HCT116 (cell line): ENCODE measurements at regions not wholly inside any gene's neighbourhood (a gene's known extent, or its start where the extent isn't known, plus 50 kb on each side); places are given as distances from the start of the nearest gene placed in this dataset.

ENCODE experiments used
- ATAC-seq: fragments of 200-7000 bp; cut with Tn5 transposase; 2 replicates; pipeline ENCODE4 v1.9.1; 2020; ENCODE audit warnings: mild to moderate bottlenecking, moderate library complexity
- BruUV-seq: library from RNA; stranded (reverse); fragments of 400-500 nt; replicated peaks from 2 replicates; lab custom pipeline; 2021; lab: Mats Ljungman, UMichigan
- CTCF ChIA-PET: fragments of 300-600 bp; sonication (Branson Sonifier 250); formaldehyde crosslinking; loops from one replicate; lab custom pipeline; 2021; ENCODE audit warnings: antibody characterized with exemption; lab: Charles Lee
- POLR2A ChIA-PET: fragments of 300-600, 350-600 bp; sonication (Branson Sonifier 250); formaldehyde crosslinking; loops from one replicate; lab custom pipeline; 2021; ENCODE audit warnings: antibody characterized with exemption; lab: Charles Lee
- RAD21 ChIA-PET, 2 experiments: fragments of 300-600 bp; sonication (Branson Sonifier 250); formaldehyde crosslinking; loops; one replicate each; lab custom pipeline; 2023; ENCODE audit warnings: low total read pairs in 2 of 2; ENCODE audit not compliant: uncharacterized antibody in 2 of 2, unreplicated experiment in 2 of 2, low non-redundant PET in 1 of 2; lab: Charles Lee
- DNase-seq: peaks from one replicate; pipeline ENCODE4 v3.0.0-alpha.2; 2010; ENCODE audit warnings: low read depth, low spot score
- H2AFZ ChIP-seq: fragments of 200-600 bp; shearing (Covaris generic), sonication (generic); 2 replicates; pipeline ENCODE4 v1.6.1; 2017; ENCODE audit warnings: low read depth, mixed run types, mixed read lengths, antibody characterized with exemption, low read length; ENCODE audit not compliant: poor library complexity, severe bottlenecking
- H3K27ac ChIP-seq: 2 replicates; pipeline ENCODE4 v1.5.1; 2012; ENCODE audit warnings: low read depth, low read length
- H3K27me3 ChIP-seq: fragments of 200-600 bp; sonication (generic); 2 replicates; pipeline ENCODE4 v1.6.1; 2016; ENCODE audit warnings: mixed run types, low read length, mixed read lengths; ENCODE audit not compliant: insufficient read depth
- H3K36me3 ChIP-seq, 2 experiments: fragments of 200-500 bp in 1 of 2; fragments of 200-600 bp in 1 of 2; sonication (Bioruptor generic) in 1 of 2; sonication (generic) in 1 of 2; 2 replicates each; pipeline versions ENCODE4 v1.5.1 to v1.6.1; 2014 to 2016; ENCODE audit warnings: low read length in 2 of 2, inconsistent platforms in 1 of 2, mixed read lengths in 1 of 2, mixed run types in 1 of 2; ENCODE audit not compliant: insufficient read depth in 2 of 2, control insufficient read depth in 1 of 2
- H3K4me1 ChIP-seq, 2 experiments: fragments of 200-600 bp in 1 of 2; sonication (generic) in 1 of 2; 2 replicates each; pipeline versions ENCODE4 v1.5.1 to v1.6.1; 2012 to 2017; ENCODE audit warnings: low read length in 2 of 2, inconsistent platforms in 1 of 2, mild to moderate bottlenecking in 1 of 2, mixed read lengths in 1 of 2, mixed run types in 1 of 2, moderate library complexity in 1 of 2; ENCODE audit not compliant: insufficient read depth in 2 of 2, control insufficient read depth in 1 of 2
- H3K4me2 ChIP-seq: fragments of 200-600 bp; sonication (generic); 2 replicates; pipeline ENCODE4 v1.6.1; 2017; ENCODE audit warnings: mixed run types, low read length, mixed read lengths
- H3K4me3 ChIP-seq, 2 experiments: fragments of 200-600 bp in 1 of 2; sonication (generic) in 1 of 2; replicated peaks in 1 of 2; 2 replicates each; pipeline ENCODE4 v1.5.1; 2011 to 2016; ENCODE audit warnings: low read length in 2 of 2, control low read depth in 1 of 2, low read depth in 1 of 2, mild to moderate bottlenecking in 1 of 2, mixed read lengths in 1 of 2, mixed run types in 1 of 2
- H3K79me2 ChIP-seq: fragments of 200-600 bp; sonication (generic); 2 replicates; pipeline ENCODE4 v1.6.1; 2017; ENCODE audit warnings: mild to moderate bottlenecking, mixed run types, low read length, moderate library complexity, mixed read lengths; ENCODE audit not compliant: insufficient read depth
- H3K9ac ChIP-seq: fragments of 200-600 bp; sonication (generic); 2 replicates; pipeline ENCODE4 v1.6.1; 2016; ENCODE audit warnings: low read length, mixed read lengths
- H3K9me2 ChIP-seq: fragments of 200-600 bp; sonication (generic), shearing (Covaris generic); 2 replicates; pipeline ENCODE4 v1.6.1; 2017; ENCODE audit warnings: mixed run types, mild to moderate bottlenecking, moderate library complexity; ENCODE audit not compliant: insufficient read depth
- H3K9me3 ChIP-seq, 2 experiments: fragments of 200-500 bp in 1 of 2; fragments of 200-600 bp in 1 of 2; sonication (Bioruptor generic) in 1 of 2; sonication (generic) in 1 of 2; 2 replicates each; pipeline ENCODE4 v1.6.1; 2014 to 2017; ENCODE audit warnings: low read length in 2 of 2, mixed read lengths in 2 of 2, inconsistent platforms in 1 of 2, low read depth in 1 of 2, mild to moderate bottlenecking in 1 of 2, mixed run types in 1 of 2, moderate library complexity in 1 of 2; ENCODE audit not compliant: control insufficient read depth in 1 of 2, insufficient read depth in 1 of 2
- H4K20me1 ChIP-seq: fragments of 200-600 bp; sonication (generic), shearing (Covaris generic); 2 replicates; pipeline ENCODE4 v1.6.1; 2017; ENCODE audit warnings: mixed run types, mild to moderate bottlenecking, moderate library complexity; ENCODE audit not compliant: insufficient read depth
- CEBPB ChIP-seq: IDR thresholded peaks from 2 replicates; pipeline ENCODE4 v1.6.1; 2012; ENCODE audit warnings: low read depth
- EGR1 ChIP-seq: IDR thresholded peaks from 2 replicates; pipeline ENCODE4 v1.6.1; 2012; ENCODE audit warnings: low read depth
- ELF1 ChIP-seq: IDR thresholded peaks from 2 replicates; pipeline ENCODE4 v1.6.1; 2012; ENCODE audit warnings: low read depth, borderline replicate concordance
- EZH2phosphoT487 ChIP-seq: fragments of 200-600 bp; IDR thresholded peaks from 2 replicates; pipeline ENCODE4 v1.6.1; 2018; ENCODE audit warnings: antibody characterized with exemption, borderline replicate concordance
- FOSL1 ChIP-seq: IDR thresholded peaks from 2 replicates; pipeline ENCODE4 v1.6.1; 2012; ENCODE audit warnings: low read depth
- JUND ChIP-seq: IDR thresholded peaks from 2 replicates; pipeline ENCODE4 v1.6.1; 2012
- POLR2A ChIP-seq: IDR thresholded peaks from 2 replicates; pipeline ENCODE4 v1.7.0; 2011; ENCODE audit warnings: borderline replicate concordance; ENCODE audit not compliant: insufficient read depth, insufficient read length; ENCODE audit errors: extremely low read depth
- RAD21 ChIP-seq: IDR thresholded peaks from 2 replicates; pipeline ENCODE4 v1.6.1; 2012; ENCODE audit warnings: low read depth, mild to moderate bottlenecking
- SP1 ChIP-seq: IDR thresholded peaks from 2 replicates; pipeline ENCODE4 v1.6.1; 2012; ENCODE audit warnings: low read depth
- SRF ChIP-seq: IDR thresholded peaks from 2 replicates; pipeline ENCODE4 v1.6.1; 2012; ENCODE audit warnings: low read depth
- TCF7L2 ChIP-seq: IDR thresholded peaks from 2 replicates; pipeline ENCODE4 v1.7.0; 2011; ENCODE audit warnings: borderline replicate concordance, inconsistent platforms; ENCODE audit not compliant: insufficient read depth, insufficient read length; ENCODE audit errors: extremely low read depth
- YY1 ChIP-seq: IDR thresholded peaks from 2 replicates; pipeline ENCODE4 v1.6.1; 2011; ENCODE audit warnings: low read length, low read depth, moderate library complexity, mild to moderate bottlenecking; ENCODE audit not compliant: insufficient replicate concordance; ENCODE audit errors: extremely low read depth
- ZFX ChIP-seq: fragments of 450-650 bp; IDR thresholded peaks from 2 replicates; pipeline ENCODE4 v1.6.1; 2017
- ZNF274 ChIP-seq: fragments of 200-500 bp; sonication (Bioruptor generic); IDR thresholded peaks from 2 replicates; pipeline ENCODE4 v1.6.1; 2014; ENCODE audit warnings: mild to moderate bottlenecking, low read depth, low read length, inconsistent platforms
- intact Hi-C: fragments of 100-400 bp; cut with micrococcal nuclease; formaldehyde crosslinking; loops from 2 replicates; pipeline ENCODE4 v1.10.0; 2022
- TF ChIP-seq, protein P1 (sequence below): IDR thresholded peaks from 2 replicates; pipeline ENCODE4 v1.6.1; 2012
- TF ChIP-seq, protein P2 (sequence below): IDR thresholded peaks from 2 replicates; pipeline ENCODE4 v1.6.1; 2012
- TF ChIP-seq, protein P3 (sequence below): IDR thresholded peaks from 2 replicates; pipeline ENCODE4 v1.6.1; 2011; ENCODE audit warnings: mild to moderate bottlenecking, low read length, moderate library complexity; ENCODE audit not compliant: insufficient replicate concordance; ENCODE audit errors: extremely low read depth
- TF ChIP-seq, protein P4 (sequence below), 3 experiments: fragments of 200-600 bp in 1 of 3; sonication (generic) in 1 of 3; IDR thresholded peaks in 2 of 3; conservative IDR thresholded peaks in 1 of 3; 2 replicates each; pipeline ENCODE4 v1.5.1; 2012 to 2017; ENCODE audit warnings: low read depth in 2 of 3, low read length in 2 of 3, antibody characterized with exemption in 1 of 3, borderline replicate concordance in 1 of 3, control low read depth in 1 of 3, mild to moderate bottlenecking in 1 of 3, mixed read lengths in 1 of 3, mixed run types in 1 of 3, moderate library complexity in 1 of 3; ENCODE audit not compliant: insufficient read depth in 1 of 3

DNA sequence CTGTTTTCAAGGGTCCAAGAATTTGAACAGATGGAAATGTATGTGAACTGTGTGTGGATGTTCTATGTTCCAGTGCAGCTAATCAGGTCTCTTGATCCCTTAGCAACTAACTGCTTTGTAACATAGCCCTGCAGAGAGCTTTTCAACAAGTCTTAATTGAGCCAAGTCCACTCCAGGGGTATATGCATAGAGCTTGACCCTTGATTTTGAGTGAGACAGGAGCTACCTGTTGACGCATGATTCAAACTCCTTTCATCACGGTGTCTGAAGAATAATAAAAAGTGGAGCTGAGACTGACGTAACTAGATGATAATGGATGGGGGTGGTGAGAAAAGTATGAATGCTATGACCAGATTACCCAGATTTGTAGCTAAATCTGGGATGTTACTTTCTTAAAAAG is 93.3 kb upstream of the CCDC54 start:
- DNase-seq, result no peak
- Histone ChIP-seq H2AFZ (no peak overlapping the region), H4K20me1 (no peaks in the 10 kb centered on the region), H3K27me3 (no peaks in the 10 kb centered on the region), H3K9me3 (no peaks in the 10 kb centered on the region), H3K79me2 (no peaks in the 10 kb centered on the region), H3K36me3 (no peaks in the 10 kb centered on the region), H3K4me1 (no peaks in the 10 kb centered on the region), H3K9me2 (no peaks in the 10 kb centered on the region), H3K9ac (no peak overlapping the region), H3K4me3 (no peak overlapping the region), H3K27ac (no peak overlapping the region), H3K4me2 (no peak overlapping the region)
- ATAC-seq, result no peak
- intact Hi-C loops, result no loop called here
- TF ChIP-seq, protein P1, sequence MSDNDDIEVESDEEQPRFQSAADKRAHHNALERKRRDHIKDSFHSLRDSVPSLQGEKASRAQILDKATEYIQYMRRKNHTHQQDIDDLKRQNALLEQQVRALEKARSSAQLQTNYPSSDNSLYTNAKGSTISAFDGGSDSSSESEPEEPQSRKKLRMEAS, result no peak
- TF ChIP-seq, protein P2, sequence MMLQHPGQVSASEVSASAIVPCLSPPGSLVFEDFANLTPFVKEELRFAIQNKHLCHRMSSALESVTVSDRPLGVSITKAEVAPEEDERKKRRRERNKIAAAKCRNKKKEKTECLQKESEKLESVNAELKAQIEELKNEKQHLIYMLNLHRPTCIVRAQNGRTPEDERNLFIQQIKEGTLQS, result no peak
- TF ChIP-seq SP1 (no peak), ZFX (no peak), EZH2phosphoT487 (no peak), RAD21 (no peak), EGR1 (no peak), TCF7L2 (no peak), ZNF274 (no peak), ELF1 (no peak)
- POLR2A ChIA-PET, result no interaction called here
- RAD21 ChIA-PET, result no interaction called here
- BruUV-seq, result no TSS peak
- CTCF ChIA-PET, result interaction anchor here (2.2 kb wide), 1 partner anchor 12 kb away, joined by 8 read pairs; no protein-coding TSS in a partner anchor

DNA sequence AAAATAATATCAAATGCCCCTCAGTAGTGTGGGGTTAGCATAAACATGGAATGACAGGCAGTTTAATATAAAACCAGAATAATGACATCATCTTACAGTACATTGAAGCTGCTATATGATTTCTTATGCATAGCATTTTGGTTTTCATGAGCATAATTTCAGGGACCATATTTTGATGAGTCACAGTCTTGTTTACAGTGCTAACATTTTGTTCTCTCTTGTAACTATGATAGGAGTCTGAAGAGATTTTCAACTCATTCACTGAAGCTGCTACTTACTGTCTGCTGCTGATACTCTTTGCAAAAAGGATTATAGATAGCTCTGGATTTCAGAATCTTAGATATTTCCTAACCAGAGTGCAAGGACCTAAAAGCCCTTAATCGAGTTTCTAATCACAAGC is 92.6 kb upstream of the CCDC54 start:
- intact Hi-C loops, result no loop called here
- Histone ChIP-seq H3K9ac (no peak overlapping the region), H3K4me1 (no peaks in the 10 kb centered on the region), H3K27ac (no peak overlapping the region), H3K36me3 (no peaks in the 10 kb centered on the region), H3K4me3 (no peak overlapping the region), H3K9me3 (no peaks in the 10 kb centered on the region), H4K20me1 (no peaks in the 10 kb centered on the region), H2AFZ (peak overlapping the region; percentile 6), H3K27me3 (no peaks in the 10 kb centered on the region), H3K9me2 (no peaks in the 10 kb centered on the region), H3K4me2 (no peak overlapping the region), H3K79me2 (no peaks in the 10 kb centered on the region)
- CTCF ChIA-PET, result interaction anchor here (2.2 kb wide), 1 partner anchor 13 kb away, joined by 8 read pairs; no protein-coding TSS in a partner anchor
- ATAC-seq (no peak), DNase-seq (no peak)
- BruUV-seq, result no TSS peak
- TF ChIP-seq, protein P3, sequence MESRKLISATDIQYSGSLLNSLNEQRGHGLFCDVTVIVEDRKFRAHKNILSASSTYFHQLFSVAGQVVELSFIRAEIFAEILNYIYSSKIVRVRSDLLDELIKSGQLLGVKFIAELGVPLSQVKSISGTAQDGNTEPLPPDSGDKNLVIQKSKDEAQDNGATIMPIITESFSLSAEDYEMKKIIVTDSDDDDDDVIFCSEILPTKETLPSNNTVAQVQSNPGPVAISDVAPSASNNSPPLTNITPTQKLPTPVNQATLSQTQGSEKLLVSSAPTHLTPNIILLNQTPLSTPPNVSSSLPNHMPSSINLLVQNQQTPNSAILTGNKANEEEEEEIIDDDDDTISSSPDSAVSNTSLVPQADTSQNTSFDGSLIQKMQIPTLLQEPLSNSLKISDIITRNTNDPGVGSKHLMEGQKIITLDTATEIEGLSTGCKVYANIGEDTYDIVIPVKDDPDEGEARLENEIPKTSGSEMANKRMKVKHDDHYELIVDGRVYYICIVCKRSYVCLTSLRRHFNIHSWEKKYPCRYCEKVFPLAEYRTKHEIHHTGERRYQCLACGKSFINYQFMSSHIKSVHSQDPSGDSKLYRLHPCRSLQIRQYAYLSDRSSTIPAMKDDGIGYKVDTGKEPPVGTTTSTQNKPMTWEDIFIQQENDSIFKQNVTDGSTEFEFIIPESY, result no peak
- no peak for TF ChIP-seq POLR2A
- no peak for TF ChIP-seq SRF
- no peak for TF ChIP-seq ZNF274
- no peak for TF ChIP-seq EGR1
- no peak for TF ChIP-seq JUND
- TF ChIP-seq CEBPB, result no peak
- no peak for TF ChIP-seq YY1
- TF ChIP-seq TCF7L2, result no peak
- TF ChIP-seq FOSL1, result no peak
- TF ChIP-seq, protein P4, sequence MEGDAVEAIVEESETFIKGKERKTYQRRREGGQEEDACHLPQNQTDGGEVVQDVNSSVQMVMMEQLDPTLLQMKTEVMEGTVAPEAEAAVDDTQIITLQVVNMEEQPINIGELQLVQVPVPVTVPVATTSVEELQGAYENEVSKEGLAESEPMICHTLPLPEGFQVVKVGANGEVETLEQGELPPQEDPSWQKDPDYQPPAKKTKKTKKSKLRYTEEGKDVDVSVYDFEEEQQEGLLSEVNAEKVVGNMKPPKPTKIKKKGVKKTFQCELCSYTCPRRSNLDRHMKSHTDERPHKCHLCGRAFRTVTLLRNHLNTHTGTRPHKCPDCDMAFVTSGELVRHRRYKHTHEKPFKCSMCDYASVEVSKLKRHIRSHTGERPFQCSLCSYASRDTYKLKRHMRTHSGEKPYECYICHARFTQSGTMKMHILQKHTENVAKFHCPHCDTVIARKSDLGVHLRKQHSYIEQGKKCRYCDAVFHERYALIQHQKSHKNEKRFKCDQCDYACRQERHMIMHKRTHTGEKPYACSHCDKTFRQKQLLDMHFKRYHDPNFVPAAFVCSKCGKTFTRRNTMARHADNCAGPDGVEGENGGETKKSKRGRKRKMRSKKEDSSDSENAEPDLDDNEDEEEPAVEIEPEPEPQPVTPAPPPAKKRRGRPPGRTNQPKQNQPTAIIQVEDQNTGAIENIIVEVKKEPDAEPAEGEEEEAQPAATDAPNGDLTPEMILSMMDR (IDR thresholded peaks at IDR 0.05 in 2 of 3, conservative IDR thresholded peaks at IDR 0.05 in 1 of 3; ENCODE audit: borderline replicate concordance in 1 of 3, insufficient read depth in 1 of 3, low read depth in 2 of 3, low read length in 2 of 3), result no peak
- POLR2A ChIA-PET, result no interaction called here
- RAD21 ChIA-PET, result no interaction called here
